GM12874 (cell line): ENCODE measurements at regions not wholly inside any gene's neighbourhood (a gene's known extent, or its start where the extent isn't known, plus 50 kb on each side); places are given as distances from the start of the nearest gene placed in this dataset.

ENCODE experiments used
- CTCF ChIP-seq: IDR thresholded peaks from 2 replicates; pipeline ENCODE4 v1.5.1; 2011; ENCODE audit warnings: low read depth, mild to moderate bottlenecking, control low read depth, low read length, moderate library complexity; ENCODE audit not compliant: insufficient read depth

GRCh38 chr5:120365656-120366446, 98.2 kb upstream of the PRR16 start:
- no peak for TF ChIP-seq CTCF

GRCh38 chr5:120367896-120368634, 96.0 kb upstream of the PRR16 start:
- TF ChIP-seq CTCF: no peak

- TF ChIP-seq CTCF: no peak
These were observed 95.0 kb upstream of the PRR16 start for GRCh38 chr5:120368923-120369715.

GRCh38 chr5:120372899-120373298, 91.2 kb upstream of the PRR16 start:
- TF ChIP-seq CTCF: no peak

GRCh38 chr5:120375248-120375647, 88.9 kb upstream of the PRR16 start:
- no peak for TF ChIP-seq CTCF

- TF ChIP-seq CTCF: no peak
These were observed 83.5 kb upstream of the PRR16 start for GRCh38 chr5:120380644-120381043.

GRCh38 chr5:120382833-120383232, 81.3 kb upstream of the PRR16 start:
- TF ChIP-seq CTCF: no peak
